K562 (cell line): ENCODE measurements at regions not wholly inside any gene's neighbourhood (a gene's known extent, or its start where the extent isn't known, plus 50 kb on each side); places are given as distances from the start of the nearest gene placed in this dataset.

Experiments
- ATAC-seq: fragments of 200-7000 bp; cut with Tn5 transposase; 3 replicates; pipeline ENCODE4 v1.9.1; 2020; ENCODE audit warnings: moderate library complexity
- BruUV-seq: library from RNA; stranded (reverse); fragments of 400-500 nt; replicated peaks from 2 replicates; lab custom pipeline; 2021; lab: Mats Ljungman, UMichigan
- CTCF ChIA-PET: fragments of 300-600 bp; formaldehyde crosslinking; extraction: SDS; loops from one replicate; lab custom pipeline; 2021; ENCODE audit warnings: low intra/inter-chr PET ratio; lab: Yijun Ruan, JAX
- POLR2A ChIA-PET: fragments of 300-600, 350-650 bp; sonication (Branson Sonifier 250); formaldehyde crosslinking; extraction: SDS; loops from one replicate; lab custom pipeline; 2021; ENCODE audit warnings: antibody characterized with exemption, inconsistent platforms; lab: Yijun Ruan, JAX
- DNase-seq, 4 experiments: peaks; one replicate each; pipeline versions ENCODE4 v3.0.0 to v3.0.0-alpha.2; 2011 to 2018; ENCODE audit warnings: low spot score in 3 of 4, mixed read lengths in 3 of 4; ENCODE audit errors: extremely low read depth in 1 of 4
- FAIRE-seq: peaks from 2 replicates; lab custom pipeline; 2011; peaks lifted over from hg19 to GRCh38; lab: Jason Lieb, UNC
- H2AFZ ChIP-seq: 2 replicates; pipeline ENCODE4 v1.6.0; 2011; ENCODE audit warnings: low read depth, low read length, control low read depth, inconsistent platforms
- H3K27ac ChIP-seq: fragments of 200-600 bp; 3 replicates; pipeline ENCODE4 v1.8.0; 2011; ENCODE audit warnings: low read depth, mild to moderate bottlenecking, control low read depth, inconsistent platforms, low read length, moderate library complexity, mixed read lengths; ENCODE audit errors: extremely low read depth
- H3K27me3 ChIP-seq, 2 experiments: fragments of 300-600 bp in 1 of 2; 2 replicates in 1 of 2; 3 replicates in 1 of 2; pipeline versions ENCODE4 v1.6.0 to v1.8.0; 2011; ENCODE audit warnings: inconsistent platforms in 2 of 2, low read length in 2 of 2, mild to moderate bottlenecking in 1 of 2, mixed read lengths in 1 of 2, moderate library complexity in 1 of 2; ENCODE audit not compliant: control insufficient read depth in 2 of 2, insufficient read depth in 2 of 2
- H3K36me3 ChIP-seq: fragments of 300-600 bp; 3 replicates; pipeline ENCODE4 v1.8.0; 2011; ENCODE audit warnings: mild to moderate bottlenecking, low read length, inconsistent platforms; ENCODE audit not compliant: control insufficient read depth, insufficient read depth
- H3K4me1 ChIP-seq, 2 experiments: fragments of 200-600 bp in 1 of 2; replicated peaks in 1 of 2; 2 replicates in 1 of 2; 3 replicates in 1 of 2; pipeline versions ENCODE4 v1.5.1 to v1.8.0; 2011; ENCODE audit warnings: inconsistent platforms in 2 of 2, low read length in 2 of 2, mild to moderate bottlenecking in 1 of 2, mixed read lengths in 1 of 2, moderate library complexity in 1 of 2; ENCODE audit not compliant: control insufficient read depth in 2 of 2, insufficient read depth in 2 of 2
- H3K4me2 ChIP-seq: 2 replicates; pipeline ENCODE4 v1.6.1; 2011; ENCODE audit warnings: low read length, control low read depth, inconsistent platforms, mixed read lengths; ENCODE audit not compliant: insufficient read depth
- H3K4me3 ChIP-seq: fragments of 200-600 bp; sonication (generic), shearing (Covaris generic); 2 replicates; pipeline ENCODE4 v1.5.1; 2016; ENCODE audit warnings: control low read depth, inconsistent platforms
- H3K79me2 ChIP-seq: fragments of 200-600 bp; 3 replicates; pipeline ENCODE4 v1.8.0; 2011; ENCODE audit warnings: low read length, inconsistent platforms; ENCODE audit not compliant: control insufficient read depth, insufficient read depth
- H3K9ac ChIP-seq, 2 experiments: 2 replicates each; pipeline versions ENCODE4 v1.6.0 to v1.6.1; 2011; ENCODE audit warnings: low read depth in 2 of 2, low read length in 2 of 2, control low read depth in 1 of 2, inconsistent platforms in 1 of 2, mild to moderate bottlenecking in 1 of 2, mixed read lengths in 1 of 2; ENCODE audit not compliant: insufficient read depth in 1 of 2
- H3K9me1 ChIP-seq: one replicate; pipeline ENCODE4 v1.6.0; 2011; ENCODE audit warnings: inconsistent platforms, mild to moderate bottlenecking, low read length, moderate library complexity; ENCODE audit not compliant: control insufficient read depth, insufficient read depth
- H3K9me3 ChIP-seq: replicated peaks from 2 replicates; pipeline ENCODE4 v1.5.1; 2011; ENCODE audit warnings: low read depth, low read length, inconsistent platforms; ENCODE audit not compliant: control insufficient read depth, insufficient read depth
- H4K20me1 ChIP-seq: replicated peaks from 2 replicates; pipeline ENCODE4 v1.6.1; 2011; ENCODE audit warnings: low read length, inconsistent platforms, mixed read lengths; ENCODE audit not compliant: control insufficient read depth, insufficient read depth
- ATF1 ChIP-seq, 2 experiments: fragments of 450-650 bp in 1 of 2; IDR thresholded peaks; 2 replicates each; pipeline ENCODE4 v1.6.1; 2016; ENCODE audit warnings: missing compliant biosample characterization in 1 of 2, missing genetic modification characterization in 1 of 2
- CBFA2T3 ChIP-seq: fragments of 450-650 bp; IDR thresholded peaks from 2 replicates; pipeline ENCODE4 v1.6.1; 2017
- KLF6 ChIP-seq: fragments of 250-450 bp; sonication (Bioruptor Pico); IDR thresholded peaks from 2 replicates; pipeline ENCODE4 v1.4.0; 2020; ENCODE audit warnings: mild to moderate bottlenecking, moderate library complexity, borderline replicate concordance
- TCF7L2 ChIP-seq: fragments of 150-350 bp; IDR thresholded peaks from 2 replicates; pipeline ENCODE4 v1.6.1; 2016; ENCODE audit warnings: low read depth, mild to moderate bottlenecking, low read length, moderate library complexity
- ZFP1 ChIP-seq: fragments of 450-650 bp; formaldehyde crosslinking; IDR thresholded peaks from 2 replicates; pipeline ENCODE4 v1.4.0; 2020; ENCODE audit warnings: mild to moderate bottlenecking, mixed read lengths
- in situ Hi-C: fragments of 300-500 bp; cut with MboI; formaldehyde crosslinking; loops from 4 replicates; pipeline ENCODE4 v1.15.0; 2018; ENCODE audit warnings: inconsistent platforms, mixed read lengths
- intact Hi-C: fragments of 100-400 bp; cut with micrococcal nuclease; formaldehyde crosslinking; loops from 2 replicates; pipeline ENCODE4 v1.14.2; 2022
- TF ChIP-seq, protein P1 (sequence below): fragments of 250-450 bp; sonication (Bioruptor Pico); IDR thresholded peaks from 2 replicates; pipeline ENCODE4 v1.4.0; 2020; ENCODE audit warnings: borderline replicate concordance

GRCh38 chr18:43917520-43917919 is 640.2 kb upstream of the SYT4 start (continued):
- TF ChIP-seq, protein P1, sequence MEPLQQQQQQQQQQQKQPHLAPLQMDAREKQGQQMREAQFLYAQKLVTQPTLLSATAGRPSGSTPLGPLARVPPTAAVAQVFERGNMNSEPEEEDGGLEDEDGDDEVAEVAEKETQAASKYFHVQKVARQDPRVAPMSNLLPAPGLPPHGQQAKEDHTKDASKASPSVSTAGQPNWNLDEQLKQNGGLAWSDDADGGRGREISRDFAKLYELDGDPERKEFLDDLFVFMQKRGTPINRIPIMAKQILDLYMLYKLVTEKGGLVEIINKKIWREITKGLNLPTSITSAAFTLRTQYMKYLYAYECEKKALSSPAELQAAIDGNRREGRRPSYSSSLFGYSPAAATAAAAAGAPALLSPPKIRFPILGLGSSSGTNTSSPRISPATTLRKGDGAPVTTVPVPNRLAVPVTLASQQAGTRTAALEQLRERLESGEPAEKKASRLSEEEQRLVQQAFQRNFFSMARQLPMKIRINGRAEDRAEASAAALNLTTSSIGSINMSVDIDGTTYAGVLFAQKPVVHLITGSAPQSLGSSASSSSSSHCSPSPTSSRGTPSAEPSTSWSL (CRISPR knock-in tag), result no peak
- TF ChIP-seq ATF1 (CRISPR knock-in tag; IDR thresholded peaks at IDR 0.05) (no peak), ATF1 (tag; IDR thresholded peaks at IDR 0.05) (no peak), CBFA2T3 (no peak), ZFP1 (no peak)

DNA sequence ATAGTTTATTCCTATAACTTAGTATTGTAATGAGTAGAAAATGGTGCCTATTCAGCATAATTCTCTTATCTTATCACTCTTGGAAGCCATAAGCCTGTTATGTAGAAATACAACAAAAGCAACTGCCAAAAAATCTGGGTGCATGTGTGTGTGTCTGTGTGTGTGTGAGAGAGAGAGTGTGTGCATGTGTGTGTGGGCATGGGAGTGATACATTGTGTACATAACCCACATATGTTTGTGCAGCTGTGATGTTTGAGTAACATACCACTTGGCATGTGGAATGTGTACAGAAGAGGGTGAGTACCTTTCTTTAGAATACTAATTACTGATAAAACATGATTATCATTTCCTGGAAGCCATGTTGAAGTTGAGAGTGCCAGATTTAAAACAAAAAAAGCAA is 642.3 kb upstream of the SYT4 start:
- ChIA-PET CTCF (no interaction called here), POLR2A (no interaction called here)
- no peak for FAIRE-seq
- no TSS peak for BruUV-seq
- H3K9ac ChIP-seq, result no peak overlapping the region
- no peaks in the 10 kb centered on the region for H3K9me3 ChIP-seq
- no peaks in the 10 kb centered on the region for H3K36me3 ChIP-seq
- no peak overlapping the region for H2AFZ ChIP-seq
- no peaks in the 10 kb centered on the region for H3K79me2 ChIP-seq
- H3K27me3 ChIP-seq, result no peaks in the 10 kb centered on the region
- no peaks in the 10 kb centered on the region for H4K20me1 ChIP-seq
- H3K27ac ChIP-seq, result no peak overlapping the region
- intact Hi-C loops (no loop called here), in situ Hi-C loops (no loop called here)
- no peaks in the 10 kb centered on the region for H3K9me1 ChIP-seq
- H3K4me2 ChIP-seq, result no peak overlapping the region
- no peak for ATAC-seq
- DNase-seq, result no peak
- TF ChIP-seq KLF6 (CRISPR knock-in tag) (no peak), TCF7L2 (no peak)
- no peaks in the 10 kb centered on the region for H3K4me1 ChIP-seq
- no peak overlapping the region for H3K4me3 ChIP-seq
